HG02588 (cell line): ENCODE measurements at regions not wholly inside any gene's neighbourhood (a gene's known extent, or its start where the extent isn't known, plus 50 kb on each side); places are given as distances from the start of the nearest gene placed in this dataset.
"Not testable (repeated sequence)": the region's sequence is repeated elsewhere in the genome, so short reads cannot be mapped to it uniquely, and the experiment has no call there.

Source experiments
- ATAC-seq: cut with Tn5 transposase; IDR thresholded peaks from one replicate; pipeline ENCODE4 v1.9.1; 2021; ENCODE audit warnings: mild to moderate bottlenecking, moderate library complexity; ENCODE audit not compliant: unreplicated experiment

DNA sequence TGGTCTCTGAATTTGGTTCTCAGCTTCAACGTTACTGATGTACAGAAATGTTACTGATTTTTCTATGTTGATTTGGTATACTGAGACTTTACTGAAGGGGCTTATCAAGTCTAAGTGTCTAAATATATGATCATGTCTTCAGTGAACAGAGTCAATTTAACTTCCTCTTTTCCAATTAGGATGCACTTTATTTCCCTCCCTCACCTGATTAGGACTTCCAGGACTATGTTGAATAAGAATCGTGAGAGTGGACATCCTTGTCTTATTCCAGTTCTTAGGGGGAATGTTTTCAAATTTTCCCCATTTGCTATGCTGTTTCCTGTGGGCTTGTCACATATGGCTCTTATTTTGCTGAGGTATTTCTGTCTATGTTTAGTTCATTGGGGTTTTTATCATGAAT lies 349.5 kb downstream of the PRR16 start:
- ATAC-seq, result no peak

DNA sequence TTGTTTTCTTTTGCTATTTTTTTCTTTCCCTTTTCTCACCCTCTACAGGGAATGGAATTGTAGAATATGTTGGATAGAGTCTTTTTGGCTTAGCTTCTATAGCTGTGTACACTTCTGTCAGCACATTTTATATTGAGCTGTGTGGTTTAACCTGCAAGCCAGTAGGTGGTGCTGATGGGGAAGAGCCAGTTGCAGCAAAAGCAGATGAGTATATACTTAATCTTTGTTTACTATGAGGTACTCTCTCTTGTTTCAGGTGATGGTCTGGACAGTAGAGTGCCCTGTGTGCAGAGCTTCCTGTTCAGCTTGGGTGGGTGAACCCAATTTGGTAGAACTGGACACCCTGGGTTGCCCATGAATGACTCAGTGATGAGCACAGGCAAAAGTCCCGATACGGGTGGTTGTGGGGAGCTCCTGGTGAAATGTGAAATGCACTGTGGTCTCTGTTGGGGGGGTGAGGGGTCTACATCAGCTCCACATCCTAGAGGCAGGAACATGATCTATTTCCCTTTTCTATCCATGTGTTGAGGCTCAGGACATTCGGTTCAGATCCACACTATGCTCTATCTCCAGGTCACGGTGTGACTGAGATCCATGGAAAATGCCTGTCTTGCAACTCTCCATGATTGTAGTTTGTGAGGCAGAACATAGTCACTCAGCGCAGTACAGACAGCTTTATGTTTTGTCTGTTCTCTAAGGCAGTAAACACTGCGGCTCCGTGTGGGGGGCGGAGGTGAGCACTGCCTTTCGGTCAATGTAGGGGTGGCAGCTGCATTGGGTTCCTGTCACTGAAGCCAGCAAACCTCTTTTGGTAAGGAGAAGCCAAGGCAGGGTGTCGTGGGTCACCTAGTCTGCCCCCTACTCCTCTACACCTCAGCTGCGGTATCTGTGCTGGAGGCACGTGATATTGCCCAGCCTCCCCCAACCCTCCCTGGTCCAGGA lies 353.2 kb downstream of the PRR16 start:
- no peak for ATAC-seq

DNA sequence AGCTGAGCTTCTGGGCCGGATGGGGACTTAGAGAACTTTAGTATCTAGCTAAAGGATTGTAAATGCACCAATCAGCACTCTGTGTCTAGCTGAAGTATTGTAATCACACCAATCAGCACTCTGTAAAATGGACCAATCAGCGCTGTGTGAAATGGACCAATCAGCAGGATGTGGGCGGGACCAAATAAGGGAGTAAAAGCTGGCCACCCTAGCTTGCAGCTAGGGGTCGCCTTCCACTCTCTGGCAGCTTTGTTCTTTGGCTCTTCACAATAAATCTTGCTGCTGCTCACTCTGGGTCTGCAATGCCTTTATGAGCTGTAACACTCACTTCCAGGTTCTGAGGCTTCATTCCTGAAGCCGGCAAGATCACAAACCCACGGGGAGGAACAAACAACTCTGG lies 354.0 kb downstream of the PRR16 start:
- ATAC-seq, result no peak

GRCh38 chr5:120823328-120823727 lies 359.2 kb downstream of the PRR16 start:
- no peak for ATAC-seq

GRCh38 chr5:120831646-120832045 lies 367.5 kb downstream of the PRR16 start:
- ATAC-seq, result not testable (repeated sequence)

DNA sequence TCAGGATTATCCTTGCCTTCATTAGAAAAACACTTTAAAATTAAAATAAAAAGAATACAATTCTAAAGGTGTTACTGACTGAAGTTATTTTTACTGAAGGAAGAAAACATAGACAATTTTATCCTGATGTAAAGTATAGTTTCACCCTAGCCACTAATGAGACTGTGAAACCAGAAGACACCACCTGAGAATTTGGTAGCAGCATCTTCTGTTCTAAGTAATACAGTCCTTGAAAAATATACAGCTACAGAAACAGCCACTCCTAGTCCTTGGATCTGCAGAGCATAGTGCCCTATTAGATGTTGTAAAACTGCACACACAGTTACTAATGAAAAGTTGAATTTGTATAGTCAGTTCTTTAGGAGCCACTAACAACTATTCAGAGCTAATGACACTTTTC lies 377.7 kb downstream of the PRR16 start:
- ATAC-seq, result no peak

DNA sequence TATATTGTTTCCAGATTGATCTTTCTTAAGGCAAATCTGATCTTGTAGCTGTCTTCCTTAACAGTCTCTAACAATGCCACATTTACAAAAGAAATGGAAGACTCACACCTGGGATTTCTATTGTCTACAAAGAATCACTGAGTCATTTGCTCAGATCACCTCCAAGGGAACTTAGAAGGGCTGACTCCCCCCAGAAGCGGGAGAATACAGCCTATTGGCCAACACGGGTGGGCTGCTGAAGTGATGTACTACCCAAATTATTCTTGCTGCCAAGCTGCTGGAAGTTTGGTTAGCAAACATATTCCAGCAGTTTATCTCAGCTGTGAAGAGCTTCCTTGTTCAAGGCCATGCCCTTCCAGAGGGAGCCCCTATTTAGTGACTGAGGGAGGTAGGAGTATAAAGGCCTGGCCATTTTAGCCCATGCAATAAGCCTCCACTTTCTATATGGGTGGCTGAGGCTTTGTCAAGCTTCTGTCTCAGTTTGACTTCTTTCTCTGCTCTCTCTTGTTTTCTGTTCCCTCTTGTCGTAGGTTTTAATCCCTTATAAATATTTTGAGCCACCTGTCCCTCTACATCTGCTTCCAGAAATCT lies 379.4 kb downstream of the PRR16 start:
- no peak for ATAC-seq

DNA sequence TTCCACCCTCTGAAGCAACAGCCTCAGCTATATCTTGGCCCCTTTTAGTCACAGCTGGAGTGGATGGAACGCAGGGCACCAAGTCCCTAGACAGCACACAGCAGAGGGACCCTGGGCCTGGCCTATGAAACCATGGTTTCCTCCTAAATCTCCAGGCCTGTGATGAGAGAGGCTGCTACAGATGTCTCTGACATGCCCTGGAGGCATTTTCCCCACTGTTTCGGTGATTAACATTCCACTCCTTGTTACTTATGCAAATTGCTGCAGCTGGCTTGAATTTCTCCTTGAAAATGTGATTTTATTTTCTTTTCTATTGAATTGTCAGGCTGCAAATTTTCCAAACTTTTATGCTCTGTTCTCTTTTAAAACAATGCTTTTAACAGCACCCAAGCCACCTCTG lies 384.8 kb downstream of the PRR16 start:
- no peak for ATAC-seq

DNA sequence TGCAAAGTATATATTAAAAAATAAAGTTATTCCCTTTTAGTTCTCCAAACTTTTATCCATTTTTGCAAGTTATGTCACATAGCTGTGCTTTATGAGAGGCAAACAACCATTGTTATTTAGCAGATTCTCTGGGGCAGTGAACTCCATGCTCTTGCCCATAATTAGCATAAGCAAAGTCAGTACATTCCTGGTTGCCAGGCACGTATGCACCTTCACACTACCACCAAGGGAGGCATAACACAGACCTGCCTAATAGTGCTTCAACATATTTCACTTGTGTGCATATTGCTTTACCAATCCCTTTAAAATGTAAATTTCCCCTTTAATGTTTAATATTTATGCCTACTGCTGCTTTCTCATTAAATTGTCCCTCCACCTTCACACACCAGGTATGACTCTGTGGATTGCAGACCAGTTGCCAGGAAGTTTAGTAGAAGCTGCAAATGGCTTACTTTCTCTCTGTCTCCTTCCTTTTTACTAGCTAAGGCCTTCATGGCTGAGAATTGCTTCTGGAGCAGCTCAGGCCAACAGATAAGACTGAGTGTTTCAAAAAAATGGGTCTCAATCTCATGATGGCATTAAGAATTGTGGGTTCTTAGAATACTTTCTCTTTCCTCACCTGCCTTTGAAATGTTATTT lies 388.2 kb downstream of the PRR16 start:
- no peak for ATAC-seq

- no peak for ATAC-seq
Measured at GRCh38 chr5:120866997-120867396, 402.9 kb downstream of the PRR16 start.

GRCh38 chr5:120869831-120870230 lies 405.7 kb downstream of the PRR16 start:
- ATAC-seq, result no peak

DNA sequence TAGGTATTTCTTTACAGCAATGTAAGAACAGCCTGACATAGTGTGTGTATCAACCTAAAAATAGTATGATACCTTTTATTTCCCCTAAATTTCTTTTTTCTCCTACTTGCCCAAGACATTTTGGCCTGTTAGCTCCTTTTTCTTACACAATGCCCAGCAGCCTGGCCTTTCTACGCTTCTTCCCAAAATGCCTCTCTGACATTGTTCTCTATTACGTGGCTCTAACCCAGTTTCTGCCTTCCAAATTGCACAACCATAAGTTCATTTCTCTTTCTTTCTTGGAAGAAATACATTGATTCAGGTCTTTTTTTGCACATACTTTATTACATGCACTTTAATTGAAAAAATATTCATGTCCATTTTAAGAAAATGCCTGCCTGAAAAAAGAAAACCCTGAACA lies 408.2 kb downstream of the PRR16 start:
- no peak for ATAC-seq

- ATAC-seq, result no peak
Measured at GRCh38 chr5:120873083-120873482, 409.0 kb downstream of the PRR16 start.

DNA sequence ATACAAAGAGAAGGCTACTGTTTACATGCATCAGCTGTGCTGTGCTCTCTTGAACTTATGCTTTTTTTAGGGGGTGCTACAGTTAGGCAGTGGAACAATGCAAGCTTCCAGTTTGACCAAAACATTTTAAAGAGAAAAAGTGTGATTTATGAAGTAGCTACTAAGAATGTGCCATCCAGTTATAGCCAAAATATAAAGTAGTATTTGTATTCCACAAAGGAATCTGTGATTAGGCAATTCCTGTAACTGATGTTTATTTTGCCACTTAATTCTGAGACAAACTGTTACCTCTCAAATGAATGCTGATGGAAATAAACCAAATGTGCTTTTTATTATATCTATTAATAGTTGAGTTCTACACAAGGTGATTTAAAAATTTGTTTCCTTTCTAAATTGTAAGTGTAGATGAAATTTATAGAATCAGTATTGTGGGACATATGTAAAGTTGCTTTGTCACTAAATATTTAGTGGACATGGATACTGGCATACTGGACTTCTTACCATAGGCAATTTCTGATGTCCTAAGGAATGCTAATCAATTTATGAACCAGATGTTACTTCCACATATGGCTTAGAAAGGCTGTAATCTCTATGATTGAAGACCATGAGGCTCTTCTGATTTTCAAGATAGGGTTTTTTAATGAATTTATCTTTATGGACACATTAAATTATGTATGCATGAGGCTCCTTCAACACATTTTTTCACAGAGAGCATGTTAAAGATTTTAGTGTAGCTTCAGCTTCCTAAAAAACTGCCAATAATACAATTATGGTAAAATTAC lies 410.2 kb downstream of the PRR16 start:
- no peak for ATAC-seq

GRCh38 chr5:120882038-120882775 lies 418.1 kb downstream of the PRR16 start:
- ATAC-seq, result no peak

GRCh38 chr5:120886351-120886860 lies 422.3 kb downstream of the PRR16 start:
- ATAC-seq, result no peak

DNA sequence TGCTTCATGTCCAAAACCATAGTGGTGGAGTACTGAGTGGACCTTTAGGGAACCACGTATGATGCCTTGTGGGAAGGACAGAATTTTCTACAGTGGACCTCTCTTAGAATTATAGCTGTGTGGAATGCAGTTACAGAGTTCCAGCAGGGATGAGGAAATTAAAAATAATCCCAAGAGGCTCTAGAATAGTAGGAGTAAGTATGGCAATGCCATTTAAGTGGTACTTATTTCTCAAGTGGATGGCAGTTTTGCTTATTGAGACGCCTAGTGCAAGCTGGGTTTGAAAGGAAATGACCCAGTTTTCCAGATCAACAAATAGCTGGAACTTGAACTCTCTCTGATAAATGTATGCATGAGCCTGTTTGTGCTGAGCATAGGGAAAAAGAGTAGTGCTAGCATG lies 431.6 kb downstream of the PRR16 start:
- ATAC-seq, result no peak

GRCh38 chr5:120901199-120901598 lies 437.1 kb downstream of the PRR16 start:
- ATAC-seq, result no peak

DNA sequence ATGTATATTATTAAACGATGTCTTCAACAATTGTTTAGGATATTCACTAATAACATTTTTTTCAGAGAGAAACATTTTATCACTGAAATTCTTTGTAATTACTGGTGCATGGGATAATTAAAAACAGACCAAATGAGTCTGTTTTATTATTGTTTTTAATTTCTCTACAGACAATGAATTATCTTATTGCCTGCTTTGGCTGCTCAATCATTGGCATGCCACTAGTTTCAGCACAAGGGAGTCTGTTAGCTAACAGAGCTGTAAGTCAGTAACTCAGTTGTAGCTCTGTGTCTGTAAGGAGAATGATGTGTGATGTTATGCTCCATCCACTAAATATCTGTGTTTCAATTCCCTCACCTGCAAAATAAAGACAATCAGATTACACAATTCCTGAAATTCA lies 443.9 kb downstream of the PRR16 start:
- ATAC-seq, result no peak

GRCh38 chr5:120910629-120911028 lies 446.5 kb downstream of the PRR16 start:
- no peak for ATAC-seq
